Islet precursor cell (in vitro differentiated cells): ENCODE measurements at regions not wholly inside any gene's neighbourhood (a gene's known extent, or its start where the extent isn't known, plus 50 kb on each side); places are given as distances from the start of the nearest gene placed in this dataset.
A peak's percentile ranks its signal among the peaks of the same experiment; 100 is the strongest.

Experiments
- DNase-seq: peaks from one replicate; pipeline ENCODE4 v3.0.0-alpha.2; 2018

- DNase-seq, result no peak
Measured at GRCh38 chr2:76447294-76447693, 736.6 kb upstream of the GCFC2 start.

GRCh38 chr2:76446872-76447271 is 736.2 kb upstream of the GCFC2 start:
- DNase-seq, result no peak

GRCh38 chr2:76445880-76446279 is 735.2 kb upstream of the GCFC2 start:
- DNase-seq, result no peak

GRCh38 chr2:76444732-76445131 is 734.0 kb upstream of the GCFC2 start:
- DNase-seq, result no peak

- DNase-seq, result no peak
Measured at GRCh38 chr2:76437564-76437963, 726.8 kb upstream of the GCFC2 start.

GRCh38 chr2:76429374-76429773 is 718.7 kb upstream of the GCFC2 start:
- DNase-seq, result no peak

- DNase-seq, result no peak
Measured at GRCh38 chr2:76427452-76427851, 716.7 kb upstream of the GCFC2 start.

GRCh38 chr2:76415821-76416220 is 705.1 kb upstream of the GCFC2 start:
- no peak for DNase-seq

- no peak for DNase-seq
Measured at GRCh38 chr2:76413436-76413835, 702.7 kb upstream of the GCFC2 start.

- DNase-seq, result no peak
Measured at GRCh38 chr2:76406134-76406855, 695.6 kb upstream of the GCFC2 start.

GRCh38 chr2:76393356-76393755 is 682.6 kb upstream of the GCFC2 start:
- DNase-seq, result no peak

GRCh38 chr2:76391678-76392077 is 681.0 kb upstream of the GCFC2 start:
- DNase-seq, result no peak

- no peak for DNase-seq
Measured at GRCh38 chr2:76387294-76387693, 676.6 kb upstream of the GCFC2 start.

- no peak for DNase-seq
Measured at GRCh38 chr2:76385943-76386342, 675.2 kb upstream of the GCFC2 start.

GRCh38 chr2:76381624-76382023 is 670.9 kb upstream of the GCFC2 start:
- DNase-seq, result no peak

GRCh38 chr2:76378140-76378539 is 667.4 kb upstream of the GCFC2 start:
- no peak for DNase-seq

- no peak for DNase-seq
Measured at GRCh38 chr2:76341439-76341838, 630.7 kb upstream of the GCFC2 start.

GRCh38 chr2:76332871-76333270 is 622.2 kb upstream of the GCFC2 start:
- no peak for DNase-seq

- no peak for DNase-seq
Measured at GRCh38 chr2:76330865-76331264, 620.1 kb upstream of the GCFC2 start.

- no peak for DNase-seq
Measured at GRCh38 chr2:76326636-76327035, 615.9 kb upstream of the GCFC2 start.

GRCh38 chr2:76323381-76323780 is 612.7 kb upstream of the GCFC2 start:
- DNase-seq, result no peak

GRCh38 chr2:76320716-76321115 is 610.0 kb upstream of the GCFC2 start:
- no peak for DNase-seq

GRCh38 chr2:76318848-76319360 is 608.2 kb upstream of the GCFC2 start:
- DNase-seq, result no peak

- peak; percentile 61 for DNase-seq
Measured at GRCh38 chr2:76316691-76317090, 606.0 kb upstream of the GCFC2 start.
